HG03439 (cell line): ENCODE measurements at regions not wholly inside any gene's neighbourhood (a gene's known extent, or its start where the extent isn't known, plus 50 kb on each side); places are given as distances from the start of the nearest gene placed in this dataset.
"Not testable (repeated sequence)": the region's sequence is repeated elsewhere in the genome, so short reads cannot be mapped to it uniquely, and the experiment has no call there.

Source experiments
- ATAC-seq: cut with Tn5 transposase; IDR thresholded peaks from one replicate; pipeline ENCODE4 v1.9.1; 2021; ENCODE audit warnings: mild to moderate bottlenecking, moderate library complexity; ENCODE audit not compliant: unreplicated experiment

- no peak for ATAC-seq
These were observed 144.4 kb downstream of the PTBP2 start for GRCh38 chr1:96865731-96866685.

GRCh38 chr1:96872757-96873156 lies 151.2 kb downstream of the PTBP2 start:
- no peak for ATAC-seq

- ATAC-seq = no peak
These were observed 157.1 kb downstream of the PTBP2 start for GRCh38 chr1:96878640-96879039.

- no peak for ATAC-seq
These were observed 159.0 kb downstream of the PTBP2 start for GRCh38 chr1:96880626-96881025.

- no peak for ATAC-seq
These were observed 160.5 kb downstream of the PTBP2 start for GRCh38 chr1:96882096-96882495.

GRCh38 chr1:96886474-96886873 lies 164.9 kb downstream of the PTBP2 start:
- ATAC-seq = no peak

- no peak for ATAC-seq
These were observed 165.9 kb downstream of the PTBP2 start for GRCh38 chr1:96887501-96887900.

- no peak for ATAC-seq
These were observed 180.3 kb downstream of the PTBP2 start for GRCh38 chr1:96901783-96902363.

- ATAC-seq = no peak
These were observed 190.7 kb downstream of the PTBP2 start for GRCh38 chr1:96912248-96912647.

GRCh38 chr1:96915701-96916100 lies 194.1 kb downstream of the PTBP2 start:
- ATAC-seq = not testable (repeated sequence)

GRCh38 chr1:96918406-96918805 lies 196.8 kb downstream of the PTBP2 start:
- no peak for ATAC-seq

- ATAC-seq = no peak
These were observed 200.6 kb downstream of the PTBP2 start for GRCh38 chr1:96922181-96922580.

- ATAC-seq = no peak
These were observed 202.2 kb downstream of the PTBP2 start for GRCh38 chr1:96923753-96924152.

GRCh38 chr1:96926176-96926575 lies 204.6 kb downstream of the PTBP2 start:
- ATAC-seq = no peak

- no peak for ATAC-seq
These were observed 205.5 kb downstream of the PTBP2 start for GRCh38 chr1:96927125-96927524.

GRCh38 chr1:96931136-96931535 lies 209.6 kb downstream of the PTBP2 start:
- ATAC-seq = no peak

GRCh38 chr1:96934282-96934681 lies 212.7 kb downstream of the PTBP2 start:
- ATAC-seq = no peak

- ATAC-seq = no peak
These were observed 223.0 kb downstream of the PTBP2 start for GRCh38 chr1:96944432-96945092.

- ATAC-seq = no peak
These were observed 224.0 kb downstream of the PTBP2 start for GRCh38 chr1:96945509-96946084.

GRCh38 chr1:96955307-96956012 lies 233.9 kb downstream of the PTBP2 start:
- ATAC-seq = no peak

- ATAC-seq = no peak
These were observed 240.6 kb downstream of the PTBP2 start for GRCh38 chr1:96962216-96962615.
